HG03439 (cell line): ENCODE measurements at regions not wholly inside any gene's neighbourhood (a gene's known extent, or its start where the extent isn't known, plus 50 kb on each side); places are given as distances from the start of the nearest gene placed in this dataset.

Experiments
- ATAC-seq: cut with Tn5 transposase; IDR thresholded peaks from one replicate; pipeline ENCODE4 v1.9.1; 2021; ENCODE audit warnings: mild to moderate bottlenecking, moderate library complexity; ENCODE audit not compliant: unreplicated experiment

DNA sequence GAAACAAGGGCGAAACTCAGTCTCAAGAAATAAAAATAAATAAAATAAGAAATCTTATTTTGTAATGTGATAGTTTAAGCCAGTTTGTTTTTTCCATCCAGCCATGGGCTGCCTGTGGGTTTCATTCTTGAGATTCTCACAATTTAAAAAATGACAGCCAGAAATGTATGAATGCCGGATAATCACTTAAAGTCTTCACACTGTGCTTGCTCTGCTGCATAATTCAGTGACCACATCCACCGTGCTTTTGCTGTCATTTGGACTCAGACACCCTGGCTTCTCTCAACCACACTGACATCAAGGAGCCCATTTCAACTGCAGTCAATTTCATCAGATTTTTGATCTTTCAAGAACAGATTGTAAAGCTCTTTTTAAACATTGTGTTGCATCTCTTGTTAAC is 61.0 kb upstream of the DAPK1 start:
- ATAC-seq: no peak

DNA sequence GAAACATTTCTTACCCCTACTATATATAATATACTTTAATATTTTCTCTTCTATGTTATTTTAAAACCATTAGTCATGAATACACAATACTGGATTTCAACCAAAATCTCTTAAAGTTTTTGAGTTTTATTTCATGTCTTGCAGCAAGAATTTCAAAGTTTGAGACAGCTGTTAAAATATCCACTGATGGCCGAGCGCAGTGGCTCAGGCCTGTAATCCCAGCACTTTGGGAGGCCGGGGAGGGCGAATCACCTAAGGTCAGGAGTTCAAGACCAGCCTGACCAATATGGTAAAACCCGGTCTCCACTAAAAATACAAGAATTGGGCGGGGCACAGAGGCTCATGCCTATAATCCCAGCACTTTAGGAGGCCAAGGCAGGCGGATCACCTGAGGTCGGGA is 59.7 kb upstream of the DAPK1 start:
- ATAC-seq: no peak

DNA sequence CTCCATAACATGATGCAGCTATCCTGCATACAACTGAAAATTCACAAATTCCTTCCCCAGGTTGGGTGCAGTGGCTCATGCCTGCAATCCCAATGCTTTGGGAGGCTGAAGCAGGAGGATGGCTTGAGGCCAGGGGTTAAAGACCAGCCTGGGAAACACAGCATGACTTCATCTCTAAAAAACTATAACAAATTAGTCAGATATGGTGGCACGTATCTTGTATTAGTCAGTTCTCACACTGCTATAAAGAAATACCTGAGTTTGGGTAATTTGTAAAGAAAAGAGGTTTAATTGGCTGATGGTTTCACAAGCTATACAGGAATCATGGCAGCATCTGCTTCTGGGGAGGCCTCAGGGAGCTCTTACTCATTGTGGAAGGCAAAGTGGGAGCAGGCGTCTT is 56.4 kb upstream of the DAPK1 start:
- no peak for ATAC-seq

DNA sequence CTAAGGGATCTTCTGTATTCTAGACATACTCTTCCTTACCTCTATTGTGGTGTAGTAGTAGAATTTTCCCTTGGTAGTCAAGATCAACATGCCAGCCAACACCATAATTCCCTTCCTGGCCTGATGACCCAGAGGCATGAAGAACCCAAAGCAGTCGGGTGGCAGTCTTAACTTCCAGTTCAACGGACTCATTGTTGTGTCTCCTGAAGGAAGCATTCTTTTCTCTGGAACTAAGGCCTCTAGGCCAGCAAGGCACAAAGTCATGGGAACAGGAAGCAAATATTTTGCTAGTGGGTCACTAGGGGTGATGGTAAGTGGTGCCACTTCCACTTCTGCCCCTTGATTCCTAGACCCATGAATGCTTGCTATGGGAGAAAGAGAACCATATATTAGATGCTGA is 55.2 kb upstream of the DAPK1 start:
- no peak for ATAC-seq

DNA sequence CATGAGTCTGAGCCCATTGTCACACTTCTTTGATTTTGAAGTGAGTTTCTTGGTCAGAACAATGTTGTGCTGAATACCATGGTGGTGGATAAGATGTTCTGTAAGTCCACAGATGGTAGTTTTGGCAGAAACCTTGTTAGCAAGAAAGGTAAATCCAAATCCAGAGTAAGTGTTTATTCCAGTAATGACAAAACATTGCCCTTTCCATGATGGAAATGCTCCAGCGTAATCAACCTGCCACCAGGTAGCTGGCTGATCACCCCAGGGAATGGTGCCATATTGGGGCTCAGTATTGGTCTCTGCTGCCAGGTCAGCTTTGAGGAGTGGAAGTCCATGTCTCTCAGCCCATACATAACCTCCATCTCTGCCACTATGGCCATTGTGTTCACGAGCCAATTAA is 54.7 kb upstream of the DAPK1 start:
- ATAC-seq: no peak

DNA sequence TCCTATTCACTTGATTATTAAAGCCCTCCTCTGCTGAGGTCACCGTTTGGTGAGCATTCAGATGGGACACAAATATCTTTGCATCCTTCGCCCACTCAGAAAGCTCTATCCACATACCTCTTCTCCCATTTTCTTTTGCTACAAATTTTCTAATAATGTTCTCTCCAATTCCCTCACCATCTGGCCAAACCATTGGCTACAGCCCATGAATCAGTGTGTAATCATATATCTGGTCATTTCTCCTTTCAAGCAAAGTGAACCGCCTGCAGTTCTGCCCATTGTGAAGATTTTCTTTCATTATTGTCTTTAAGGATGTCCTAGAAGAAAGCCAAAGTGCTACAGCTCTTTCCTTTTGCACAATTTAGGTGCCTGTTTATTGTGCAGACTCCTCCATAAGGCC is 54.2 kb upstream of the DAPK1 start:
- ATAC-seq: no peak

DNA sequence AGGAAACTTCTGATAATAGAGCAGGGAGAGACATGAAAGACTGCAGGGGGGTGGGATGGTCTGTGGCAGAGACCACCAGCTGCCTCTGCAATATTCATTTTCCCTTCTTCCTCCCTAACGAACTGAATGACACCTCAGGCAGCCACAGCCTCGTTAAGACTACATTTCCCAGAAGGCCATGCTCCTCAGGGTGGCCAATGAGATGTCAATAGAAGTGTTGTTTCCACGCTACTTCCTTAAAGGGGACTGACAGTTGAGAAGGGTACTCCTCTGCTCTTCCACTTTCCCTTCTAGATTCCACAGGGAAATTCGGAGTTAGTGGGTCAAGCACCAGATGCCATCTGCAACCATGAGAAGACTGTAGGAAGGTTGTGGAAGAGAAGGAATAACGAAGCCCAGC is 52.0 kb upstream of the DAPK1 start:
- ATAC-seq: peak; percentile 99

DNA sequence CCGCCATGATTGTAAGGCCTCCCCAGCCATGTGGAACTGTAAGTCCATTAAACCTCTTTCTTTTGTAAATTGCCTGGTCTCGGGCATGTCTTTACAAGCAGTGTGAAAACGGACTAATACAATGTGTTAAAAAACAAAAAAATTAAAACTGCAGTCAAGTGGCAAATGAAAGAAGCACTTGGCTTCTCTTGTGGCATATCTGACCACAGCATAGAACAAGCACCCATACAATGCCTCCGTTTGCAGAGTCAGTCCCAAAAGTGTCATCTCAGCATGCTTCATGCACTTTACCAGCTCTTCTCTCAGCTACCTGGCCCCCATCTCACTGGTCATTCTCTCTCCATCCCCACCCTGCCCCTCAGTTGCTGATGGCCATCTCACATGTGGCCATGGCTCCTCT is 51.1 kb upstream of the DAPK1 start:
- no peak for ATAC-seq

DNA sequence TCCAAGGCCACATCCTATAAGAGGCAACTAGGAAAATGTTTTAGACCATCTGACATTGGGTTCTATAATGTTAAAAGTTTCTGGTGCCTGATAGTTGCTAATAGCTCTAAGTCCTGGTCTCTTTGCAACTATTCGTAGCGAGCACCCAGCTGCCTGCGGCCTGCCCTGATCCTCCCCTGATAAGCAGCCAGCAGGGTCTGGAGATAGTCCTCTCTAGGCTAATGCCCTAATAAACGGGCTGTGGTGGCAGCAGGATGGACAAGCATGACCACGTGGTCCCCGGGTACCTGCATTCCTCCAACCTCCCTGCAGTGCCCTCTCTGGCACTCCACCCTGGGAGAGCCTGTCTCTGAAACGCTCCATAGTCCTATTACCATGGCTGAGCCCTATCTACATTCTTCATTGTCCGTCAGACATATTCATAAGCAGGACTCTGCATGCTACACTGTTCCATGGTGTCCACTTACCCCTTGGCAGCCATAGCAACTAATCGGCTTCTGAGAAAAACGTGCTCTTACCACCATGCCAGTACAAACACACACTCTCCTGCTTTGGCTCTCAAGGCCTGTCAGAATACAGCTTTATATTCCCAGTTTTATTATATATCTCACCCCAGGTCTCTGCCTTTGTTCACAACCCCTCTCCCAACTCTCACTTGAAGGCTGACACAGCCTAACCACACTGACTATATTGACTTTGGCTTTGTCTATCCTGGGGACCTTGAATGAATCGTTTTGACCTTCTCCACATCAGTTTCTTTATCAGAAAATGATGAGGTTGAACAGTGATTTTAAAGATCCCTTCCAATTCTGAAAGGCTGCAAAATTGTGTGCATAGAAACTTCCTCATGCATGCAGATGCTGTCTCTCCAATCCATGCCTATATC is 49.9 kb upstream of the DAPK1 start:
- no peak for ATAC-seq
